HepG2 (cell line): ENCODE measurements at regions not wholly inside any gene's neighbourhood (a gene's known extent, or its start where the extent isn't known, plus 50 kb on each side); places are given as distances from the start of the nearest gene placed in this dataset.

Experiments used
- ATAC-seq: fragments of 200-7000 bp; cut with Tn5 transposase; 3 replicates; pipeline ENCODE4 v1.9.1; 2020; ENCODE audit warnings: mild to moderate bottlenecking, moderate library complexity
- BruUV-seq: library from RNA; stranded (reverse); fragments of 400-500 nt; replicated peaks from 2 replicates; lab custom pipeline; 2021; lab: Mats Ljungman, UMichigan
- CTCF ChIA-PET: fragments of 300-600 bp; formaldehyde crosslinking; extraction: SDS; loops from one replicate; lab custom pipeline; 2021; ENCODE audit warnings: low total read pairs, inconsistent platforms, low intra/inter-chr PET ratio; lab: Yijun Ruan, JAX
- POLR2A ChIA-PET: fragments of 350-600 bp; sonication (Branson Sonifier 250); formaldehyde crosslinking; loops from one replicate; lab custom pipeline; 2020; ENCODE audit warnings: antibody characterized with exemption, inconsistent platforms; lab: Yijun Ruan, JAX
- DNase-seq: peaks from one replicate; pipeline ENCODE4 v3.0.0-alpha.2; 2015; ENCODE audit warnings: low spot score
- FAIRE-seq: peaks from 3 replicates; lab custom pipeline; 2011; peaks lifted over from hg19 to GRCh38; lab: Jason Lieb, UNC
- H2AFZ ChIP-seq: one replicate; pipeline ENCODE4 v1.6.1; 2011; ENCODE audit warnings: low read length, inconsistent platforms
- H3K27ac ChIP-seq: fragments of 300-600 bp; 3 replicates; pipeline ENCODE4 v1.8.0; 2011; ENCODE audit warnings: mixed run types, mild to moderate bottlenecking, mixed read lengths, low read length, inconsistent platforms; ENCODE audit not compliant: insufficient read depth; ENCODE audit errors: extremely low read length
- H3K27me3 ChIP-seq, 2 experiments: fragments of 200-600 bp in 1 of 2; 2 replicates in 1 of 2; 3 replicates in 1 of 2; pipeline versions ENCODE4 v1.6.0 to v1.8.0; 2011; ENCODE audit warnings: low read length in 2 of 2, mild to moderate bottlenecking in 2 of 2, moderate library complexity in 2 of 2, inconsistent platforms in 1 of 2; ENCODE audit not compliant: insufficient read depth in 2 of 2, control insufficient read depth in 1 of 2
- H3K36me3 ChIP-seq, 2 experiments: fragments of 200-600 bp in 1 of 2; replicated peaks in 1 of 2; 2 replicates in 1 of 2; 3 replicates in 1 of 2; pipeline versions ENCODE4 v1.5.1 to v1.8.0; 2011; ENCODE audit warnings: low read length in 2 of 2, inconsistent platforms in 1 of 2; ENCODE audit not compliant: insufficient read depth in 2 of 2, control insufficient read depth in 1 of 2
- H3K4me1 ChIP-seq: 2 replicates; pipeline ENCODE4 v1.5.1; 2012; ENCODE audit warnings: low read length, inconsistent platforms; ENCODE audit not compliant: insufficient read depth
- H3K4me2 ChIP-seq: 2 replicates; pipeline ENCODE4 v1.6.0; 2011; ENCODE audit warnings: low read depth, low read length, inconsistent platforms
- H3K4me3 ChIP-seq, 3 experiments: fragments of 200-600 bp in 1 of 3; sonication (generic), shearing (Covaris generic) in 1 of 3; replicated peaks in 1 of 3; 2 replicates each; pipeline ENCODE4 v1.5.1; 2011 to 2016; ENCODE audit warnings: low read length in 3 of 3, inconsistent platforms in 2 of 3, low read depth in 2 of 3, mild to moderate bottlenecking in 2 of 3, control low read depth in 1 of 3, mixed read lengths in 1 of 3; ENCODE audit not compliant: insufficient read depth in 1 of 3
- H3K79me2 ChIP-seq: one replicate; pipeline ENCODE4 v1.6.1; 2011; ENCODE audit warnings: low read length, inconsistent platforms; ENCODE audit not compliant: insufficient read depth
- H3K9ac ChIP-seq: 2 replicates; pipeline ENCODE4 v1.6.0; 2011; ENCODE audit warnings: mild to moderate bottlenecking, low read depth, low read length, inconsistent platforms; ENCODE audit not compliant: insufficient read depth
- H3K9me3 ChIP-seq: 2 replicates; pipeline ENCODE4 v1.5.1; 2012; ENCODE audit warnings: mild to moderate bottlenecking, low read length
- H4K20me1 ChIP-seq: 2 replicates; pipeline ENCODE4 v1.6.0; 2011; ENCODE audit warnings: inconsistent platforms, mild to moderate bottlenecking, low read length, moderate library complexity; ENCODE audit not compliant: insufficient read depth
- GABPB1 ChIP-seq: IDR thresholded peaks from 2 replicates; pipeline ENCODE4 v1.6.1; 2016; ENCODE audit warnings: mild to moderate bottlenecking, missing genetic modification reagents, moderate library complexity, missing compliant biosample characterization
- SIN3B ChIP-seq: fragments of 150-350 bp; IDR thresholded peaks from 2 replicates; pipeline ENCODE4 v1.6.1; 2014; ENCODE audit warnings: low read length
- ZNF180 ChIP-seq: sonication (generic); formaldehyde crosslinking; IDR thresholded peaks from 2 replicates; pipeline ENCODE4 v1.4.0; 2020; ENCODE audit warnings: low read depth, missing genetic modification reagents, borderline replicate concordance
- ZNF790 ChIP-seq: sonication (generic); formaldehyde crosslinking; IDR thresholded peaks from 2 replicates; pipeline ENCODE4 v1.8.0; 2022; ENCODE audit warnings: missing genetic modification reagents, mild to moderate bottlenecking, borderline replicate concordance
- WGBS: methylation state at CpG from one replicate; pipeline ENCODE4 v1.1.6; 2017; ENCODE audit warnings: low lambda C conversion rate; 5-methylcytosine and 5-hydroxymethylcytosine counted together
- in situ Hi-C: cut with HindIII; loops from 2 replicates; pipeline ENCODE4 v1.10.0; 2017; ENCODE audit warnings: low pct_unique_long_range_greater_than_20kb; ENCODE audit not compliant: extremely low pct_ligation_motif_present
- intact Hi-C: fragments of 100-400 bp; cut with micrococcal nuclease; formaldehyde crosslinking; loops from one replicate; pipeline ENCODE4 v1.10.0; 2022; ENCODE audit not compliant: unreplicated experiment
- TF ChIP-seq, protein P1 (sequence below), 2 experiments: sonication (generic) in 1 of 2; formaldehyde crosslinking in 1 of 2; IDR thresholded peaks; 2 replicates each; pipeline versions ENCODE4 v1.5.1 to v1.6.1; 2011 to 2020; ENCODE audit warnings: borderline replicate concordance in 1 of 2, low read depth in 1 of 2, low read length in 1 of 2, mild to moderate bottlenecking in 1 of 2, missing genetic modification reagents in 1 of 2, moderate library complexity in 1 of 2

DNA sequence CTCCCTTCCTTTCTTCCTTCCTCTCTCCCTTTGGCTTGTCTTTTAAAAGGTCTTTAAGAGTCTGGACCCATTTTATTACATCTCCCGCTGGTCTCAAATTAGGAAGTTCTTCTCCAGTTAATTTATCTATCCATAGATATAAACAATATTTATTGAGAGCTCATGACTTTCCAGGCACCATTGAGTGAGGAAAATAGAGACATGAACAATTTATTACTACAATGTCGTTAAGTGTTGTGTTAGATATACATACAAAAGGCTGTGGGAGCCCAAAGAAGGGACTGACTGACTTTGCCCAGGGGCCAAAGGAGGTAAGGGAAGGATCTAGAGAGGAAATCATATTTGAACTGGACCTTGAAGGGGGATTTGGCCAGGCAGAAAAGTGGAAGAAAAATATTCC lies 51.6 kb upstream of the DEUP1 start (continued):
- TF ChIP-seq GABPB1 (CRISPR knock-in tag) (no peak), ZNF790 (CRISPR knock-in tag) (no peak)

DNA sequence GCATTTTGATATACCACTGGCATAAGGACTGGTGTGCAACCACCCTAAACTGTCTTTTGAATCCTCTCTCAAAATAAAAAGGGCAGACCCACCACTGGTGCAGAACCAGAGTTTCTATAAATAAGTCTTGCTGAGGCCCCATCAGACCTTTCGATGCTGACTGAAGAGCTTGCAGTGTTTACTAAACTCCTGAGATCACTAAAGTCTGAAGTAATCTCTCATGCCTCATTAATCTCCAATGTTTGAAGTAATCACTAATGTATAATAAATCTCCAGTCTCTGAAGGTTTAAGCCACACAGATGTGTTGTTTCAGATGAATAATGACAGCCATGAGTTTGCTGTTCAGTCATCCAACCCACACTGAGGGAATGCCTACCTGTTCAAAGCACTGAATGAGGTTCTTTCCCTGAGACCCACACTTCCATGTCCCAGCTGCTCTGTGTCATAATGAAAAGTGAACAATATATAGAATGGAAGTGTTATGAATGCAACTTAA lies 50.6 kb upstream of the DEUP1 start:
- Histone ChIP-seq H3K27me3 (no peaks in the 10 kb centered on the region), H3K9ac (no peak overlapping the region), H3K79me2 (no peaks in the 10 kb centered on the region), H4K20me1 (no peaks in the 10 kb centered on the region), H3K4me2 (no peak overlapping the region), H3K4me1 (no peaks in the 10 kb centered on the region), H3K9me3 (no peaks in the 10 kb centered on the region), H3K4me3 (no peak overlapping the region), H3K27ac (no peak overlapping the region), H2AFZ (no peak overlapping the region), H3K36me3 (no peaks in the 10 kb centered on the region)
- TF ChIP-seq ZNF180 (CRISPR knock-in tag) = no peak
- no peak for TF ChIP-seq SIN3B
- TF ChIP-seq, protein P1, sequence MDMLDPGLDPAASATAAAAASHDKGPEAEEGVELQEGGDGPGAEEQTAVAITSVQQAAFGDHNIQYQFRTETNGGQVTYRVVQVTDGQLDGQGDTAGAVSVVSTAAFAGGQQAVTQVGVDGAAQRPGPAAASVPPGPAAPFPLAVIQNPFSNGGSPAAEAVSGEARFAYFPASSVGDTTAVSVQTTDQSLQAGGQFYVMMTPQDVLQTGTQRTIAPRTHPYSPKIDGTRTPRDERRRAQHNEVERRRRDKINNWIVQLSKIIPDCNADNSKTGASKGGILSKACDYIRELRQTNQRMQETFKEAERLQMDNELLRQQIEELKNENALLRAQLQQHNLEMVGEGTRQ (IDR thresholded peaks at IDR 0.05; ENCODE audit: low read depth, low read length) = no peak
- TF ChIP-seq, protein P1 (CRISPR knock-in tag; IDR thresholded peaks at IDR 0.05; ENCODE audit: borderline replicate concordance) = no peak
- 0% methylated on average over 1 of the region's 1 CpG for WGBS
- CTCF ChIA-PET = no interaction called here
- DNase-seq = no peak
- BruUV-seq = no TSS peak
- intact Hi-C loops (no loop called here), in situ Hi-C loops (no loop called here)
- no peak for ATAC-seq
- no peak for FAIRE-seq
- POLR2A ChIA-PET = no interaction called here
